ENCODE measurements at regions not wholly inside any gene's neighbourhood (a gene's known extent, or its start where the extent isn't known, plus 50 kb on each side); places are given as distances from the start of the nearest gene placed in this dataset.

DNA sequence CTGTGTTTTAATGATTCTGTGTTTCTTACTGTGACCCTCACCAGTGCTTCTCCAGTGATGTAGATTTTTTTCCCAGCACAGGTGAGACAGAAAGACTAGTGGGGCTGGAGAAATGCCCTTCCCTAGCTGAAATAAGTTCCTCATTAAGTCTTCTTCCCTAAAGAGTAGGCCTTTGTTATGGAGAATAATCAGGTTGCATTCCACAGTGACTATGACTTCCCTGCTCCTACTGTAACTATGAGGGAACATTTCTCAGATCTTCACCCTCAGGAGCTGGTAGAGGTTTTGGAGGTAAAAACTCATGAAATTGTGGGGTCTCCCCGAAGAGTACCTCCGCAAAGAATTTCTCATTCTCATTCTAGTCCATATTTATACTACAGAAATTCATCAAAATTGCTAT is 286.2 kb downstream of the GRB14 start:
- no peak overlapping the region for H3K27ac ChIP-seq (ENCODE audit: low read depth, low read length)
- H3K14ac ChIP-seq (ENCODE audit: insufficient read length) = no peak overlapping the region
- H2BK12ac ChIP-seq (ENCODE audit: low read depth, low read length) = no peak overlapping the region
- ChIA-PET CTCF (ENCODE audit: partially characterized antibody) (no interaction called here), POLR2A (ENCODE audit: partially characterized antibody) (interaction anchor here (1.0 kb wide), 1 partner anchor 600 kb away, joined by 3 read pairs; no protein-coding TSS in a partner anchor)
- whole genome bisulfite sequencing, 2 experiments (ENCODE audit: extremely low coverage in 1 of 2, insufficient coverage in 1 of 2, insufficient read length in 1 of 2, insufficient replicate concordance in 2 of 2, low coverage in 1 of 2, low lambda C conversion rate in 2 of 2, missing lambda C conversion rate in 1 of 2) = 90% methylated on average over 2 of the region's 2 CpGs; no CpG with 5 or more reads in 1 of the 2 experiments
- no peak overlapping the region for H3K23ac ChIP-seq (ENCODE audit: insufficient read length)
- H4K8ac ChIP-seq (ENCODE audit: extremely low read depth, insufficient read depth, low read length) = no peak overlapping the region
- no peaks in the 10 kb centered on the region for H3K79me2 ChIP-seq (ENCODE audit: control insufficient read depth in 1 of 2, insufficient read depth in 2 of 2, low read length in 2 of 2)
- H3K4me1 ChIP-seq (replicated peaks in 1 of 4; ENCODE audit: control insufficient read depth in 3 of 4, insufficient read depth in 4 of 4, low read length in 3 of 4) = peaks cover 0 to 6% (median 4%) of the 10 kb centered on the region in 4 experiments; a peak in 3 of 7 replicates
- no peak overlapping the region for H4K91ac ChIP-seq (replicated peaks; ENCODE audit: insufficient read length, low read length)
- H2BK5ac ChIP-seq (ENCODE audit: low read depth, low read length) = no peak overlapping the region
- H2BK120ac ChIP-seq (replicated peaks; ENCODE audit: low read depth, low read length) = no peak overlapping the region
- H3K18ac ChIP-seq (ENCODE audit: extremely low read depth, low read length) = no peak overlapping the region
- no peaks in the 10 kb centered on the region for H3K27me3 ChIP-seq (replicated peaks in 1 of 4; ENCODE audit: control insufficient read depth in 3 of 4, extremely low read depth in 1 of 4, insufficient read depth in 3 of 4, low read length in 3 of 4)
- H3K79me1 ChIP-seq (ENCODE audit: low read depth, low read length) = no peaks in the 10 kb centered on the region
- no peaks in the 10 kb centered on the region for H3K36me3 ChIP-seq (ENCODE audit: control insufficient read depth in 2 of 4, insufficient read depth in 4 of 4, low read length in 3 of 4)
- DNase-seq (ENCODE audit: low read depth in 1 of 2, low spot score in 2 of 2) (no peak), FAIRE-seq (no peak)
- no peak overlapping the region for H3K4ac ChIP-seq (replicated peaks; ENCODE audit: insufficient read length, low read depth, low read length)
- H2BK20ac ChIP-seq (ENCODE audit: low read length) = no peak overlapping the region
- no peak overlapping the region for H2AFZ ChIP-seq (ENCODE audit: low read length)
- no peak overlapping the region for H4K5ac ChIP-seq (ENCODE audit: insufficient read length, low read depth, low read length)
- TF ChIP-seq CREB1 (IDR thresholded peaks at IDR 0.05) (no peak), SUZ12 (IDR thresholded peaks at IDR 0.05; ENCODE audit: low read length) (no peak), POU5F1 (IDR thresholded peaks at IDR 0.05; ENCODE audit: low read depth, low read length) (peak; percentile 64; the same call in 1 of the 2 replicates), SIN3A (conservative IDR thresholded peaks at IDR 0.05 in 1 of 2, IDR thresholded peaks at IDR 0.05 in 1 of 2; ENCODE audit: low read depth in 1 of 2, low read length in 2 of 2) (no peak), TEAD4 (IDR thresholded peaks at IDR 0.05; ENCODE audit: low read depth, low read length) (peak; percentile 82), HDAC2 (IDR thresholded peaks at IDR 0.05; ENCODE audit: borderline replicate concordance in 1 of 2, low read depth in 2 of 2, low read length in 2 of 2) (0 out of 4 replicates have a peak, but pooled peaks of 1 of the 2 experiments have one; percentile 3)
- no peak overlapping the region for H3K9ac ChIP-seq (replicated peaks in 1 of 4; ENCODE audit: extremely low read depth in 1 of 4, low read depth in 3 of 4, low read length in 3 of 4)
- no peaks in the 10 kb centered on the region for H3K23me2 ChIP-seq (ENCODE audit: low read depth, low read length)
- H3K9me3 ChIP-seq (ENCODE audit: insufficient read depth in 2 of 2, low read depth in 1 of 2, low read length in 1 of 2) = no peaks in the 10 kb centered on the region
- peak overlapping the region in 1 of 4 experiments; percentile 2; a peak in 1 of 8 replicates for H3K4me3 ChIP-seq (ENCODE audit: extremely low read depth in 1 of 4, insufficient read depth in 2 of 4, low read depth in 3 of 4, low read length in 4 of 4)
- no peaks in the 10 kb centered on the region for H4K20me1 ChIP-seq (replicated peaks in 1 of 2; ENCODE audit: control insufficient read depth in 1 of 2, insufficient read depth in 2 of 2, low read length in 2 of 2)
- H3K4me2 ChIP-seq (ENCODE audit: insufficient read depth in 1 of 2, low read depth in 2 of 2, low read length in 2 of 2) = peak overlapping the region; percentile 16 to 22; a peak in 1 of 4 replicates
- no peak overlapping the region for H2AK5ac ChIP-seq (ENCODE audit: low read depth, low read length)
- H3K56ac ChIP-seq (replicated peaks; ENCODE audit: insufficient read length, low read depth, low read length) = no peak overlapping the region
- H2BK15ac ChIP-seq (ENCODE audit: low read length) = no peak overlapping the region

Data from H1 (cell line).